ENCODE measurements at regions not wholly inside any gene's neighbourhood (a gene's known extent, or its start where the extent isn't known, plus 50 kb on each side); places are given as distances from the start of the nearest gene placed in this dataset.

DNA sequence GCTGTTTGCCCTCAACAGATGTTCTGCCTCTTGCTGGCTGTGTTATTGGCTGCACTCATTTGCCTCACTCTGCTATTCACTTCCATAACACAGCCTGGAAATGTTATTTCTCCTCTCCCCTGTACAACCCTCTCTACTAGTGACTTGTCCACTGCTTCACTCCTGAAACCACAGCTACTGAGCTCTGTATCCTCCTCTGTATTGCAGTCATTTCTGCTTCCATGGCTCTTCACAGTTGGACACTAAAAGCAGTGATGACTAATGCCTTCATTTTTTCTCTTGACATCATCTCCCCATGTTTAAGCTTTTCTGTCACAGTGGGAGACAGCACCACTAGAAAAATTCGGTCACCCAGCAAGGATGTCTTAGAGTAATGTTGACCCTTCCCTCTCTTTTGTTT, 123.0 kb upstream of the PPP1R2C start:
- Histone ChIP-seq H3K27me3 (replicated peaks; ENCODE audit: control insufficient read depth, insufficient read depth, low read length) (no peaks in the 10 kb centered on the region), H3K4me3 (replicated peaks; ENCODE audit: low read depth, low read length) (no peak overlapping the region), H3K36me3 (ENCODE audit: control insufficient read depth, insufficient read depth, low read length) (no peaks in the 10 kb centered on the region)
- no peak for DNase-seq (ENCODE audit: extremely low read depth, insufficient read length)
- TF ChIP-seq, protein P1, sequence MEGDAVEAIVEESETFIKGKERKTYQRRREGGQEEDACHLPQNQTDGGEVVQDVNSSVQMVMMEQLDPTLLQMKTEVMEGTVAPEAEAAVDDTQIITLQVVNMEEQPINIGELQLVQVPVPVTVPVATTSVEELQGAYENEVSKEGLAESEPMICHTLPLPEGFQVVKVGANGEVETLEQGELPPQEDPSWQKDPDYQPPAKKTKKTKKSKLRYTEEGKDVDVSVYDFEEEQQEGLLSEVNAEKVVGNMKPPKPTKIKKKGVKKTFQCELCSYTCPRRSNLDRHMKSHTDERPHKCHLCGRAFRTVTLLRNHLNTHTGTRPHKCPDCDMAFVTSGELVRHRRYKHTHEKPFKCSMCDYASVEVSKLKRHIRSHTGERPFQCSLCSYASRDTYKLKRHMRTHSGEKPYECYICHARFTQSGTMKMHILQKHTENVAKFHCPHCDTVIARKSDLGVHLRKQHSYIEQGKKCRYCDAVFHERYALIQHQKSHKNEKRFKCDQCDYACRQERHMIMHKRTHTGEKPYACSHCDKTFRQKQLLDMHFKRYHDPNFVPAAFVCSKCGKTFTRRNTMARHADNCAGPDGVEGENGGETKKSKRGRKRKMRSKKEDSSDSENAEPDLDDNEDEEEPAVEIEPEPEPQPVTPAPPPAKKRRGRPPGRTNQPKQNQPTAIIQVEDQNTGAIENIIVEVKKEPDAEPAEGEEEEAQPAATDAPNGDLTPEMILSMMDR (IDR thresholded peaks at IDR 0.05; ENCODE audit: insufficient read depth, low read length, poor library complexity, severe bottlenecking) = no peak

DNA sequence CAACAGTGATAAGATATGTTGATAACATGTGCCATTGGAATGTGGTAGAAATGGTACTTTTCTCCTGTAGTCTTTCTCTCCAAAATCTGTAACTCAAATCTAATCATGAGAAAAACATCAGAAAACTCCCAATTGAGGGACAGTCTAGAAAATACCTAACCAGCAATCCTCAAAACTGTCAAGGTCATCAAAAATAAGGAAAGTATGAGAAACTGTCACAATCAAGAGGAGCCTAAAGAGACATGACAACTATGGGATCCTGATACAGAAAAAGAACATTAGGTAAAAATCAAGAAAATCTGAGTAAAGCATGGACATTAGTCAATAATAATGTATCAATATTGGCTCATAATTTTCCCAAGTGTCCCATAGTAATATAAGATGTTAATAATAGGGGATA, 124.5 kb upstream of the PPP1R2C start:
- no peak overlapping the region for H3K4me3 ChIP-seq (replicated peaks; ENCODE audit: low read depth, low read length)
- no peak for DNase-seq (ENCODE audit: extremely low read depth, insufficient read length)
- H3K36me3 ChIP-seq (ENCODE audit: control insufficient read depth, insufficient read depth, low read length) = no peaks in the 10 kb centered on the region
- no peaks in the 10 kb centered on the region for H3K27me3 ChIP-seq (replicated peaks; ENCODE audit: control insufficient read depth, insufficient read depth, low read length)
- TF ChIP-seq, protein P1 (IDR thresholded peaks at IDR 0.05; ENCODE audit: insufficient read depth, low read length, poor library complexity, severe bottlenecking) = no peak

DNA sequence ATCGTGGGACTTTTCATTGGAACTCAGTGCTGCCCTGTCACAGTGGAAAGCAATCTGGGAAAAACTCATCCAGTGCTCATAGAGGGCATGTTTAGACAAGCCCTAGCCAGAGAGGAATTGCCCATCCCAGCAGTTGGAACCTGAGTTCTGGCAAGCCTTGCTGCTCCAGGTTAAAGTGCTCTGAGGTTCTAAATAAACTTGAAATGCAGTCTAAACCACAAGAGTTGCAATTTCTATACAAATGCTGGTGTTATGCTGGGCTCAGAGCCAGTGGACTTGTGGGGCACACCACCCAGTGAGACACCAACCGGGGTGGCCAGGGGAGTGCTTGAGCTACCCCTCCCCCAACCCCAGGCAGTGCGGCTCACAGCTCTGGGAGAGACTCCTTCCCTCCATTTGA, 142.8 kb upstream of the PPP1R2C start:
- H3K27me3 ChIP-seq (replicated peaks; ENCODE audit: control insufficient read depth, insufficient read depth, low read length) = no peaks in the 10 kb centered on the region
- TF ChIP-seq, protein P1 (IDR thresholded peaks at IDR 0.05; ENCODE audit: insufficient read depth, low read length, poor library complexity, severe bottlenecking) = no peak
- no peak overlapping the region for H3K4me3 ChIP-seq (replicated peaks; ENCODE audit: low read depth, low read length)
- no peaks in the 10 kb centered on the region for H3K36me3 ChIP-seq (ENCODE audit: control insufficient read depth, insufficient read depth, low read length)
- DNase-seq (ENCODE audit: extremely low read depth, insufficient read length) = no peak

DNA sequence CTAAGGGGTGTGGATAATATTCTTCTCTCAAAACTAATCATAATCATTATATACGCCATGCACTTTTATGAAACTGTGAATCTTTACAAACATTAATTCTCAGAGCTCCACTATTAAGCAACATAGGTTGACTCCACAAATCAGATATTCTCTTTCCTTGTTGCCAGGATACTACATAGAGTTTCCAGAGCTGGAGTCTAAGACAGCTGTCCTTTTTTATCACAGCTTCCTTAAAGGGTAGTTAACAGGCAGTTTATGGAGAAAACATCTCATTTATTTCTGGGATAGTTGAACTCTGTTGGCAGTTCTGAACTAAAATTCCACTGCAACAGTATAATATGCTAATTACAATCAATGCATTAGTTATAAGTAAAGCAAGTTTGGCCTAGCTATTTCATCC, 152.1 kb upstream of the PPP1R2C start:
- Histone ChIP-seq H3K27me3 (replicated peaks; ENCODE audit: control insufficient read depth, insufficient read depth, low read length) (no peaks in the 10 kb centered on the region), H3K36me3 (ENCODE audit: control insufficient read depth, insufficient read depth, low read length) (no peaks in the 10 kb centered on the region), H3K4me3 (replicated peaks; ENCODE audit: low read depth, low read length) (no peak overlapping the region)
- TF ChIP-seq, protein P1 (IDR thresholded peaks at IDR 0.05; ENCODE audit: insufficient read depth, low read length, poor library complexity, severe bottlenecking) = no peak
- no peak for DNase-seq (ENCODE audit: extremely low read depth, insufficient read length)

DNA sequence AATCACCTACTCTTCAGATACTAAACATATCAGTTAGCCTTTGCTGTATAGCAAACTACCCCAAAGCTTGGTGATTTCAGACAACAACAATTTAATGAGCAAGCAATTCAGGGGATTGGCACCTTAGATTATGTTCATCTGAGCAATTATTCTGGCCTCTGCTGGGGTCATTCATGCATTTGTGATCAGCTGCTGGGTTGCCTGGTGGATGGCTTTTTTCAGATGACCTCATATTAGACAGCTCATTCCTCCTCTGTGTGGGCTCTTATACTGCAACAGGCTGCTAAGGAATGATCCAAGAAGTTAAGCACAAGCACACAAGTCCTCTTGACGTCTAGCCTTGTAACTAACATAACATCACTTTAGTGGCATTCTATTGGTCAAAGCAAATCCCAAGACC, 153.0 kb upstream of the PPP1R2C start:
- no peak for DNase-seq (ENCODE audit: extremely low read depth, insufficient read length)
- Histone ChIP-seq H3K27me3 (replicated peaks; ENCODE audit: control insufficient read depth, insufficient read depth, low read length) (no peaks in the 10 kb centered on the region), H3K36me3 (ENCODE audit: control insufficient read depth, insufficient read depth, low read length) (no peaks in the 10 kb centered on the region), H3K4me3 (replicated peaks; ENCODE audit: low read depth, low read length) (no peak overlapping the region)
- TF ChIP-seq, protein P1 (IDR thresholded peaks at IDR 0.05; ENCODE audit: insufficient read depth, low read length, poor library complexity, severe bottlenecking) = no peak

DNA sequence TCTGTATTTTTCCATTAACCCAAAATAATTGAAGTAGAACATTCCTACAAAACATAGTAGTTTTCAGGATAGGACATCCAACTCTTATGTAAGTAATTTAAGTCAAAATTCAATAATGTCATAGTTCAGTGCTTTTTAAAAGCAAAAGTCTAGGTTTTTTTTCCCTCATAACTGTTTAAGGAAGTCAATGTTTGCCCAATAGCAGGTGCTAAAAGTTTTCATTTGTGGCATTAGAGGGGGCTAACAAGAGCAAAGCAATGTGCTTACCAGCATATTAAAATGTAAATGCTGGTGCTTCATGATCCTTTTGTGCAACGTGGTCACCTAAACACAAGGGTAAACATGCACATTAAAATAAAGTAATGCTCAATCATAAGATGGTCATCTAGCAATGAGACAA, 155.2 kb upstream of the PPP1R2C start:
- TF ChIP-seq, protein P1 (IDR thresholded peaks at IDR 0.05; ENCODE audit: insufficient read depth, low read length, poor library complexity, severe bottlenecking) = no peak
- Histone ChIP-seq H3K27me3 (replicated peaks; ENCODE audit: control insufficient read depth, insufficient read depth, low read length) (no peaks in the 10 kb centered on the region), H3K36me3 (ENCODE audit: control insufficient read depth, insufficient read depth, low read length) (no peaks in the 10 kb centered on the region), H3K4me3 (replicated peaks; ENCODE audit: low read depth, low read length) (no peak overlapping the region)
- DNase-seq (ENCODE audit: extremely low read depth, insufficient read length) = no peak
